DMS153 treated with DMSO at 0.1 percent for 48 hours (cell line): ENCODE measurements at regions not wholly inside any gene's neighbourhood (a gene's known extent, or its start where the extent isn't known, plus 50 kb on each side); places are given as distances from the start of the nearest gene placed in this dataset.

Experiments
- DNase-seq: peaks from one replicate; lab custom pipeline; 2025; ENCODE audit not compliant: unreplicated experiment; lab: John Stamatoyannopoulos, UW

- no peak for DNase-seq
These were observed 141.6 kb upstream of the TENM4 start for GRCh38 chr11:79582434-79582833.

DNA sequence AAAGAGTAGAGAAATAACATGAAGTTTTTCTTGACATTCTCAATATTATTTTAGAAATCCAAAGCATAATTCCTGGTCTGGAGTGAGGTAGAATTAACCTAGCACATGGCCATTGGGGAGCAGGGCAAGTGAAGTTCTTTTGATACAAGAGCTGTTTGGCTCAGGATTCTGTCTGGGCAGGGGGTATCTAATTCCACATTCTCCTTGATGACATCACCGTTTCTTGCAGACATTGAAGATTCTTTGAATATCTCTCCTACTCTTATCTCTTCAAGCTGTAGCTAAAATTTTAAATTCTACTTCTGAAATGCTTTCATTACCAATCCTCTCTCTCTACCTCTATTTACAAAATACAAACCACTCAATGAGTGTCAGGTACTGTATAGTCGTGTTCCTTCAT is 138.2 kb upstream of the TENM4 start:
- no peak for DNase-seq

DNA sequence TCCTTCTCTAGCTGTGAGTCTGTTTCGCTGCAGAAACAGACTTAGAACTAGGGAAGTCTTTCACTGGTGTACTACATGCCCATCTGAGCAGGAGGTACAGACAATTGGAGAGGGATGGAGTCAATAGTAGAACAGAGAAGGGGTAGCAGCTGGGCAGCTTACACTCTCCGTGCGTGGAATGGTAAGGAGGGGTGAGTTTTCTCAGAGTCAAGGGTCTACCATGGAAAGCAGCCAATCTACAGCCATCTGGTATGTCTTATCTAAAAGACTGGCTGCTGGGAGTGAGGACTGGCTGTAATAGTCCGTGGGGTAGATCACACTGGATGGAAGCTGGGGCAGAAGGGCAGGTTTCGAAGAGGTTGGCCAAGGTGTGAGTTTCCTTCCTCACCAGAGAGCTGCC is 137.3 kb upstream of the TENM4 start:
- no peak for DNase-seq

GRCh38 chr11:79575701-79576100 is 134.9 kb upstream of the TENM4 start:
- no peak for DNase-seq

DNA sequence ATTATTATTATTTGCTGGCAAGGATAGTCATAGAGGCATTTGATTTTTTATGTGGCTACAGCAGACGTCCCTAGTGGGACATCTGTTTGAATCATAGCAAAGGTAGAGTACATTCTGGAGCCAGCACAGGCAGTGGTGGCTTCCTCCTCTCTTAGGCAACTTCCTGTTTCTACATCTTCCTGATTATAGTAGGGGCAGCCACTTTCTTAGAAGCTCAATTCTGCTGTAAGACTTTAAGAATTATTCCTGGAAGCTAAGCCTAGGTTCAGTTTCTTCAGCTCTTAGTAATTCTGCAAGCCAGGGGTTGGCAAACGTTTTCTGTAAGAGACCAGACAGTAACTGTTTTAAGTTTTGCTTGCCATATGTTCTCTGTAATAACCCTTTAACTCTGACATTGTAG is 129.3 kb upstream of the TENM4 start:
- DNase-seq, result no peak

DNA sequence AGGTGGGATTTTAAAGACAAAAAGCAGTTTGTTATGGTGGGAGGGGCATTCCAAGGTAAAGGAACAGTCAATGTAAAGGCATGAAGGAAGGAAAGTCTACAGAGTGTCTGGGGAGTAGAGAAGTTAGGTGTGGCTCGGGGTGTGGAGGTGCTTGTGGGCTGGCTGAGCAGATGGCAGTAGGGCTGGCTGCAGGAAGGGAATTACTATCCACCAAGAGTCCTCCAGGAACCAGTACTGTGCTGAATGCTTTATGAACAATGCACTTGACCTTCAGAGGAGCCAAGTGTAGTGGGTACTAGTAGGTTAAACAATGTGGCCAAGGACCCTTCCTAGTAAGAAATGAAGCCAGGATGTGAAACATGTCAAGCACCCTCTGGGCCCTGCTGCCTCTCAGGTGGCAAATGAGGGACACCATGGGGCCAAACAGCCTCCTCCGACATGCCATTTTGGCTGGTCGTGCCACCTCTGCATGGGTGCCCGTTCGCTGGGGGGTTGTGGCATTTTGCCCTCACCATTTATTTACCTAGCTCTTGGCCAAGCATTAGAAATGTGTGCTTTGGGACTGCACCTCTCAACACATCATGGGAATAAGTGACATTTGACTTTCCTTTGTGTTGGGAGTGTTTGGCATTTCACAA is 123.6 kb upstream of the TENM4 start:
- DNase-seq, result no peak

GRCh38 chr11:79561496-79561895 is 120.7 kb upstream of the TENM4 start:
- DNase-seq, result no peak

GRCh38 chr11:79550809-79551208 is 110.0 kb upstream of the TENM4 start:
- DNase-seq, result no peak

GRCh38 chr11:79547256-79547655 is 106.4 kb upstream of the TENM4 start:
- DNase-seq, result no peak

DNA sequence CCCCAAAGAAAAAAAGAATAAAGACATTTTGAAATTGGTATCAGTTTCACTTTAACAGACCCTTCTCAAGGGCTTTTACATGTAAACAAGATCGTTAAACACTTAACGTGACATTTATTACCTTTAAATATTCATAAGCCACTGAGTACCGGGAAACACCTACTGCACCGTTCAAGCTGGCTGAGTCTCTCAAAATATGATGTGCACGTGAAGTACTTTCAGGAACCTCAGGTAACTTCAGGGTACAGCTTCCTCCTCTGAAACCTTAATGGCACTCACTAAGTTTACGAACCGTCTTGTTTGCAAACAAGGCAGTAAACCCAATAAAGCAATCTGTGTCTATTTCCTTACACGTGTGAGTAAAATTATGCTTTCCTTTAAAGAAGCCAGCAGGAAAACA is 105.5 kb upstream of the TENM4 start:
- peak; percentile 1 for DNase-seq

DNA sequence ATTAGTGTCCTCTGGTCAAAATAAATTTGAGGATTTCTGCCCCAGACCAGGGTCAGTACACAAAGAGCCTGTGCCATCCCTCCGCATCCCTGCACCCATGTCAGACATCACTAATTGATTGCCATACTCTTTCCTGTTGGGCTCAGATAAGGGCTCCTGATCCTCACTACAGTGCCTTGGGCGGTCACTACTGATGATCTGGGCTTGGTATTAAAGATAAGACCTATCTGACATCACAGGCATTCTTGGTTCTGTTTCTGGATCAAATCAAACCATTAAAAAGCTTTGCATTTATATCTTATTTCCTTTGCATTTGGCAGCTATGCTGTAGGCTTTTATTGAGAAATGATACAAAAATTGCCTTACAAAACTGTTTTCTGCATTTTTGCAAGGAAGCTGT is 103.5 kb upstream of the TENM4 start:
- DNase-seq, result no peak

GRCh38 chr11:79543101-79543500 is 102.3 kb upstream of the TENM4 start:
- DNase-seq, result no peak

DNA sequence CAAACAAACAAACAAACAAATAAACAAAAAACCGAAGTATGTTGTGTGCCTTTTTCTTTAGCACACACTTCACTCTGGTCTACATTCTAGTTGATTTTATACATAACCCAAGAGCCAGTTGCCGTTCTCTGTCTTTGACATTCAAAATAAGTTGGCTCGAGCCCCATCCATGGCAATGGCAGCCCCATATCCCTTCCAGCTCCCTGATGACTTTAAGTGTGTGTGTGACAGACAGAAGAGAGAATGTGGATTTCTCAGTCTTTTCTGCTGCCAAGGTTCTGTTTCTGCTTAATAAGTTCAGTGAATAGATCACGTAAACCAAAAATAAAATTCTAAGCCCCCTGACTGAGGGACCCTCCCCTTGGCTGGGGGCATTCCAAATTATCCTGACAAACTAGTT is 100.6 kb upstream of the TENM4 start:
- no peak for DNase-seq

DNA sequence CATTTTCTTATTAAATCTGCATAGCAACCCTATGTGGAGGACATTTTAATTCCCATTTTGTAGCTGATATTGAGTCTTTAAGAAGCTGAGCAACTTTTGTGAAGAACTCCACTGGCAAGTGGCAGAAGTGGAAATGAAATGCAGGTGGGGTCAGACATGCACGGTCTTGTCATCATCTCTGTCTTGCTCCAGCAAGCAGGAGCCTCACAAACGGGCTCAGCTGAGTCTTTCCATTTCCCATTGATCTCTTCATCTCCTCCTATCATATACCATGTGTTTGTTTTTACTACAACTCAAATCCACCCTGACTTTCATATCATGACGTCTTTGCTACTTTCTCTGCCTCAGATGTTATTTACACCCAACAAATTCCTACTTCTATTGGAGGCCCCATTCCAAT is 97.9 kb upstream of the TENM4 start:
- DNase-seq, result no peak

DNA sequence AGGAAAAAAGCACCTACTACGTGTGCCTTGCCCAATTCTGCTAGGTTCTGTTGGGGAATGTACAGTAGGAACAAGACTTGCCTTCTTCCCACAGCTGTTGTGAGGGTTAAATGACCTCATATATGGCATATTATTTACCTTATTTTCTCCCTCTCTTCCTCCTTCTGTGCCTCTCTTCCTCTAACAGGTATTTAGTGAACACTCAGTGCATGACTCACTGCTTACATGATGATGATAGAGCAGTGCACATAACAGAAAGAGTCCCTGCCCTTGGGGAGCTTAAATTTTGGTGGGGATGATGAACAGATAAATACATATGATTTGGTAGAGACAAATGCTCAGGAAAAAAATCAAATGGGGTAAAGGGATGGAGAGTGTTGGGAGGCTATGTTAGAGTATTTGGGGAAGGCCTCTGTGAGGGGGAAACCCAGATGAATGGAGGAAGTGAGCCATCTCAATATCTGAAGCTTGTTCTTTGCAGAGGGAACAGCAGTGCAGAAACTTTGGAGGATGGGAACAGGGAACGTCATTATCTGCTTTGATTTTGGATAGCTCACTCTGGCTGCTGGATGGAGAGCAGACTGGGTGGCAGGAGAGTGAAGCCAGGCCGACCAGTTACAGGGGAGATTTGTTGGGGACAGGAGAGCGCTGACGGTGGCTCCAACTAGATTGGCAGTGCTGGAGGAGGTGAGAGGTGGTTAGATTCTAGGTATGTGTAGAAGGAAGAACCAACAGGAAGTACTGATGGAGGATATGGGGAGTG is 95.5 kb upstream of the TENM4 start:
- no peak for DNase-seq

- no peak for DNase-seq
These were observed 94.8 kb upstream of the TENM4 start for GRCh38 chr11:79535606-79536005.

DNA sequence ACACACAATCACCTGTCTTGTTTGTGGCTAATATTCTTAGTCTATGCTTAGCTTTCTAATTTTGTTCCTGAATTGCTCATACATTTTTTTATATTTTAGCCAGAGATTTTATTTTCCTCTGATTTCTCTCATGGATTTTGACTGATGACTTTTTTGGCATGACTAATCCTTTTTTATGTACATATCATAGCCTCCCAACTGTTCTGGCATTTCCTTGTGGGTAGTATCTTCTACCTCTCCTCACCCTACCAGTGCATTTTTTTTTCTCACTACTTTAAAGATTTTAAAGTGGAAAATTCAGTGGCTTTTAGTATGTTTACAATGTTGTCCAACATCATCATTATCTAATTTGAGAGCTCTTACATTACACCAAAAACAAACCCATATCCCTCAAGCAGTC is 84.4 kb upstream of the TENM4 start:
- DNase-seq, result no peak

DNA sequence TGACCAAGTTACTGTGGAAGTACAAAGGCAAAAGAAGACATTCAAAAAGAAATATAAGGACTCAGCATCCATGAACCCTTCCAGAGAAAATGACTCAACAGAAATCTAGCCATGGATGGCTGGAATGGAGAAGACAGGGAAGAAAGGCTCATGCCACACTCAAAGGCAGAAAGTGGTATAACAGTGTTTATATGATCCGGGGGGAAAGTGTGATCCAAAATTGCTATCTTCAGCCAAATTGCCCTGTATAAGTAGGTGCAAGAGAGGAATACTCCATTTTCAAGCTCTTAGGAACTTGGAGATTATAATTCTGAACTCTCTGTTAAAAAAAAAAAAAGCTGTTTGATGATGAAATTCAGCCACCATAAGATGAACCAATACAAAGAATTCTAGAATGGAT is 81.8 kb upstream of the TENM4 start:
- no peak for DNase-seq

GRCh38 chr11:79520086-79520485 is 79.3 kb upstream of the TENM4 start:
- DNase-seq, result no peak

GRCh38 chr11:79515781-79516180 is 75.0 kb upstream of the TENM4 start:
- no peak for DNase-seq

- no peak for DNase-seq
These were observed 73.9 kb upstream of the TENM4 start for GRCh38 chr11:79514695-79515094.

GRCh38 chr11:79514290-79514689 is 73.5 kb upstream of the TENM4 start:
- no peak for DNase-seq
